ENCODE measurements at regions not wholly inside any gene's neighbourhood (a gene's known extent, or its start where the extent isn't known, plus 50 kb on each side); places are given as distances from the start of the nearest gene placed in this dataset.

DNA sequence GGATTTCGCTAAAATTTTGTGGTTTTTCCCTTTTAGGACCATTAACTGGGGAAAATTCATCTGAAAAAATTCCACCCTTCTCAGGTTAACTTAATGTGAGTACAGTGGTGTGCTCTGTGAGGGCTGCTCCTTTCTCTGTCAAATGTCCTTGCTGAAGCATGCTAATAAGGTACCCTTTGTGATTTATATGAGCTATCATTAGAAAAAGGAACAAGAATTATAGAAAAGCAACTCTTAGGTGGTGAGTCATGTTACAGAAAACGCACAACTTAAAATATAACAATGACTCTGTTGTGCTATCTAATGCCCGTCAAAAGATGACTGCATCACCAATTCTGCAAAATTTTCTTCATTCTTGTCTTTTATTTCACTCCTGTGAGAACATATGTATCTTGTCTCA lies 162.0 kb upstream of the MAGI2 start:
- WGBS, 2 donors, result 39 to 55% methylated on average over 3 of the region's 3 CpGs
- DNase-seq, result no peak
- Histone ChIP-seq H3K4me3 (no peak overlapping the region), H3K4me1 (no peaks in the 10 kb centered on the region), H3K27me3 (no peaks in the 10 kb centered on the region), H3K27ac (no peak overlapping the region), H3K36me3 (replicated peaks in 1 of 2; ENCODE audit: insufficient read depth in 1 of 2, low read depth in 2 of 2) (no peaks in the 10 kb centered on the region), H3K9me3 (no peaks in the 10 kb centered on the region)
- no peak for ATAC-seq
- intact Hi-C loops (cut with DNase I), result no loop called here
- TF ChIP-seq CTCF (IDR thresholded peaks at IDR 0.05) (no peak), POLR2A (IDR thresholded peaks at IDR 0.05) (no peak)

DNA sequence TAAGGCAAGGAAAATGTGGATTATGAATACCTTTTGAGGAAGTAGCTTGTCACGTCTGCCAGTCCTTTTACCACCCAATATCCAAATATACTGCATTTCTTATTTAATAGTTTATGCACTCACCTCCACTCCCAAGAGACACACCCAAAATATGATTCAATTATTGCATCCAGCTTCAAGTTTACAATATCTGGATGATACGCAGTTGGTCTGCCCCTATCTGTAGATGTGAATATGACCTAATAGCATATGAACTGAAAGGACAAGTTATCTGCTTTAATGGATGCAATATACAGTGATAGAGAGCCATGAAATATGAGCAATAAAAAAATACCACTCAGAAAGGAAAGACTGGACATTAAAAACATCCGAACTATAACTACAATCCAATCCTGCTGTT lies 159.4 kb upstream of the MAGI2 start:
- DNase-seq, result no peak
- no peaks in the 10 kb centered on the region for H3K9me3 ChIP-seq
- no peak for ATAC-seq
- 61 to 74% methylated on average over 3 of the region's 3 CpGs for WGBS, 2 donors
- intact Hi-C loops (cut with DNase I), result no loop called here
- no peaks in the 10 kb centered on the region for H3K36me3 ChIP-seq (replicated peaks in 1 of 2; ENCODE audit: insufficient read depth in 1 of 2, low read depth in 2 of 2)
- H3K27me3 ChIP-seq, result no peaks in the 10 kb centered on the region
- no peak overlapping the region for H3K4me3 ChIP-seq
- no peaks in the 10 kb centered on the region for H3K4me1 ChIP-seq
- TF ChIP-seq CTCF (IDR thresholded peaks at IDR 0.05) (no peak), POLR2A (IDR thresholded peaks at IDR 0.05) (no peak)
- no peak overlapping the region for H3K27ac ChIP-seq

GRCh38 chr7:79612022-79612421 lies 158.6 kb upstream of the MAGI2 start:
- Histone ChIP-seq H3K4me1 (no peaks in the 10 kb centered on the region), H3K9me3 (no peaks in the 10 kb centered on the region), H3K36me3 (replicated peaks in 1 of 2; ENCODE audit: insufficient read depth in 1 of 2, low read depth in 2 of 2) (no peaks in the 10 kb centered on the region), H3K4me3 (no peak overlapping the region), H3K27me3 (no peaks in the 10 kb centered on the region), H3K27ac (no peak overlapping the region)
- peak in 1 of 4 donors; percentile 7 for DNase-seq
- TF ChIP-seq CTCF (IDR thresholded peaks at IDR 0.05) (no peak), POLR2A (IDR thresholded peaks at IDR 0.05) (no peak)
- ATAC-seq, result no peak
- 68 to 85% methylated on average over 2 of the region's 2 CpGs for WGBS, 2 donors
- intact Hi-C loops (cut with DNase I), result no loop called here

- Histone ChIP-seq H3K27ac (no peak overlapping the region), H3K36me3 (replicated peaks in 1 of 2; ENCODE audit: insufficient read depth in 1 of 2, low read depth in 2 of 2) (no peaks in the 10 kb centered on the region), H3K4me1 (no peaks in the 10 kb centered on the region), H3K27me3 (no peaks in the 10 kb centered on the region), H3K9me3 (no peaks in the 10 kb centered on the region), H3K4me3 (no peak overlapping the region)
- intact Hi-C loops (cut with DNase I), result no loop called here
- TF ChIP-seq POLR2A (IDR thresholded peaks at IDR 0.05) (no peak), CTCF (IDR thresholded peaks at IDR 0.05) (no peak)
- no peak for ATAC-seq
- 52 to 59% methylated on average over 3 of the region's 3 CpGs for WGBS, 2 donors
- DNase-seq, result no peak
Observed at GRCh38 chr7:79610748-79611304, 157.4 kb upstream of the MAGI2 start.

GRCh38 chr7:79610313-79610712 lies 156.8 kb upstream of the MAGI2 start:
- Histone ChIP-seq H3K9me3 (no peaks in the 10 kb centered on the region), H3K4me1 (no peaks in the 10 kb centered on the region), H3K27me3 (no peaks in the 10 kb centered on the region), H3K36me3 (replicated peaks in 1 of 2; ENCODE audit: insufficient read depth in 1 of 2, low read depth in 2 of 2) (no peaks in the 10 kb centered on the region), H3K27ac (no peak overlapping the region), H3K4me3 (no peak overlapping the region)
- intact Hi-C loops (cut with DNase I), result no loop called here
- 30 to 31% methylated on average over 1 of the region's 1 CpG for WGBS, 2 donors
- ATAC-seq (no peak), DNase-seq (no peak)
- no peak for TF ChIP-seq CTCF (IDR thresholded peaks at IDR 0.05)
- no peak for TF ChIP-seq POLR2A (IDR thresholded peaks at IDR 0.05)
